ENCODE measurements at regions not wholly inside any gene's neighbourhood (a gene's known extent, or its start where the extent isn't known, plus 50 kb on each side); places are given as distances from the start of the nearest gene placed in this dataset.
"Not testable (repeated sequence)": the region's sequence is repeated elsewhere in the genome, so short reads cannot be mapped to it uniquely, and the experiment has no call there.

DNA sequence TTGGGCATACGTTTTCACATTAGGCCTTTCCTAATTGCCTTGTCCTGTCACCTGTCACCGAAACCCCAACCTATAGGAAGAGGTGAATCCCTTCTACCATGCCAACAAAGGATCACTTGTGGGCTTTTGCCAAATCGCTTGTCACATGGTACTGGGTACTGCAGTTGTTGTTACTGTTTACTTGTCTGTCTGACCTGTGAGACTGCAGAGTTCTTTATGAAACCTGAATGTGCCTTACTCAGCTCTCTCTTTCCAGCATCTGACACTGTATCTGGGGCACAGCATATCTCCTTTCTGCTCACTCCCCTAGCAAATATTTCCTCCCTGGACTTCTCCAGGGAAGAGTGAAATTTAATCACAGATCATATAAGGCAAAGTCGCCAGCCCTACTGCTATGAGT lies 1272.4 kb downstream of the CDH8 start:
- DNase-seq: no peak

DNA sequence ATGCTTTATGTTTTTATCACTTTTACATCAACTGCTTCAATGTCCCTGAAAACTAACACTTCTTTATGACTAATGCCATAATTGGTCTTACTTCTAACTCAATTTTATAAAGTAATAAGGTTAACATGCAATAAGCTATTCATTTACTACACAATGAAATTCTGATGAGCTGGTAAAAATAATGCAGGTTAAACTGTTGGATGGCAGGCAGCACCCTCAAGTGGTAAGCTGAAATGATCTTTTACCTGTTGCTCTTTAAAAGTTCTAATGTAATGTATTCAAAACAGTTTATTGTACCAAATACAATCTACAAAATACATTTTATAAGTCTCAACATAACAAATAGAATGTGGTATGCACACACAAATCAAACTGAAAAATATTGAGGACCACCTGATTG lies 1280.3 kb downstream of the CDH8 start:
- no peak for DNase-seq

DNA sequence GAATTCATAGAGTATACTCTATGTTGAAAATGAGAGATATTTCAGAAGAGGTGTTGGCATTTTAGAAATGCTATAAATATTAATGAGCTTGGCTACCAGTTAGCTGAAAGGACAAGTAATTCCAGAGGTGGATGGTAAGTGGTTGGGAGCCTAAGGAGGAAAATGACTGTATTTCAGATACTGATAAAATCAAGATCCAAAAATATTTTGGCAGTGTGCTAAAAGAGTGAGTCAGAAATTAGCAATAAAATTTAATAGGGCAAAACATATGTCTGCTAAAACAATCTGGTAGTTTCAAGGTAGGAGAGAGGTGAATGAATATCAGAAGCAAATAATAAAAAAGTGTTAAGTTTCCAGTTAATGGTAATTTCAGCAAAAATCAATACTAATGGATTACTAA lies 1287.9 kb downstream of the CDH8 start:
- DNase-seq: no peak

DNA sequence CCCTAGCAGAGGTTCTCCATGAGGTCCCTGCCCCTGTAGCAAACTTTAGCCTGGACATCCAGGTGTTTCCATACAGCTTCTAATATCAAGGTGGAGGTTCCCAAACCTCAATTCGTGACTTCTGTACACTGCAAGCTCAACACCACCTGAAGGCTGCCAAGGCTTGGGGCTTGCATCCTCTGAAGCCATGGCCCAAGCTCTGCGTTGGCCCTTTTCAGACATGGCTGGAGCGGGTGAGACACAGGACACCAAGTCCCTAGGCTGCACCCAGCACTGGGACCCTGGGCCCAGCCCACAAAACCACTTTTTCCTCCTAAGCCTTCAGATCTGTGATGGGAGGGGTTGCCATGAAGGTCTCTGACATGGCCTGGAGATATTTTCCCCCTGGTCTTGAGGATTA lies 1292.0 kb downstream of the CDH8 start:
- no peak for DNase-seq

GRCh38 chr16:60741810-60742209 lies 1294.4 kb downstream of the CDH8 start:
- no peak for DNase-seq

- DNase-seq: no peak
Measured at GRCh38 chr16:60739737-60740683, 1296.2 kb downstream of the CDH8 start.

DNA sequence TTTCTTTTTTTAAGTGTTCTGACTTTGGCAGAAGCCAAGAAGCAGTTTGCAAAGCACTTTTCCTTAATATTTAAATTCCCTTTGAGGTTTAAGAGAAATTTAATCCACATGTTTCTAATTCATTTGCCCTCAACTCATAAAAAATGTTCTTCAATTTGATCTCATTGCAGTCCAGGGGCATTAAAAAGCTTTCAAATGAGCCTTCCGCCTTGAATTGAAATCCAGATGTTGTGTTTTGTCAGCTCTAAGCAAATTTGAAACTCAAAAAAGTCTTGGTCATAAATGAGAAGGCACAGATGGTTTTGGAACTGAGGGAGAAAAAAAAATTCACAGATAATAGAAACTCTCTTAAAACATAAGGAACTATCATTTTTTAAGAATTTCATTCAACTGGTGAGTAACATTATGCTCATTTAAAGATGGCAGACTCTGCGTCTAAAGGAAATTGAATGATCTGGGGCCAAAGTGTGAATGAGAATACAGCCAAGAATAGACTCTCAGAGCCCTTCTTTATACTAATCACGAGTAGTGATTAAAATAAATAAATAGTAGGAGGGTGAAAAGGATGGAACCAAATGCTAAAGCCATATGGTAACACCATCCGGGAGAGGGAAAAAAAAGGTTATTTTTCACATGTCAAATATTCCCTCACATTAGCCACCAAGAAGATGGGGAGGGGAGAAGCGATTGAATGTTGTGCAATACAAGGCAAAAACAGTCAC lies 1304.7 kb downstream of the CDH8 start:
- no peak for DNase-seq

DNA sequence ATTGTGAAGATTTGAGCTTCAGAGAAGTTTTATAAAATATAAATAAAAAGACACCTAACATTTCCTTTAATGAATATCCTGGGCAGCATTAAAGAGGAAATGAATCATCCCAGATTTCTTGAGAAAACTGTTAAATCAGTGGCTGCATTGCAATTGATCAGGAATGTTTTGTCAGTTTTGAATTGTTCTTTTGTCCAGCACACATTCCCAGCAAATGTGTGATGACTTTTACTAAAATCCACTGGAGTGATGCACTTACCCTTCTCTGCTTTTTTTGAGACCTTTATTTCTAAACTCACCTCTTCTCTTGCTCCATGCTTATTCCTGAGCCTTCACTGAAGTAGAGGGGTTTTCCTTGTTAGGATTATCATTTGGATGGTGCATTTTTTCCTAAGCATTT lies 1307.2 kb downstream of the CDH8 start:
- no peak for DNase-seq

DNA sequence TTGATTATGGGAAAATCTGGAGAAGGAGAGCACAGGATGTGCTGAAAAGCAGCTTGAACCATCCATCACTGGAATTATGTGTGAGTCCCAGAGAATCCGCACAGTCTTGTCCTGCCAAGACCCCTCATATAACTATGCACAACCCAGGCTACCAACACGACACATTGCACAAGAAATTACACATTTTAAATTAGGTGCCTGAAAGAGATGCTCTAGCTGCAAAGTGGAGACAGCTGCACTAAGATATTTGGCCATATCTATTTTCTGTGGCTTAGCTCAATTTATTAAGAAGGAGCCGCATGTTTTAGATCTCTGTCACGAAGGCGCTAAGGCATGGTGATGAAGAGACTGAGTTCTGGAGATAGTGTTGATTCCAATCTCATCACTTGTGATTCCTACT lies 1308.4 kb downstream of the CDH8 start:
- no peak for DNase-seq

- DNase-seq: no peak
Measured at GRCh38 chr16:60720060-60720459, 1316.2 kb downstream of the CDH8 start.

DNA sequence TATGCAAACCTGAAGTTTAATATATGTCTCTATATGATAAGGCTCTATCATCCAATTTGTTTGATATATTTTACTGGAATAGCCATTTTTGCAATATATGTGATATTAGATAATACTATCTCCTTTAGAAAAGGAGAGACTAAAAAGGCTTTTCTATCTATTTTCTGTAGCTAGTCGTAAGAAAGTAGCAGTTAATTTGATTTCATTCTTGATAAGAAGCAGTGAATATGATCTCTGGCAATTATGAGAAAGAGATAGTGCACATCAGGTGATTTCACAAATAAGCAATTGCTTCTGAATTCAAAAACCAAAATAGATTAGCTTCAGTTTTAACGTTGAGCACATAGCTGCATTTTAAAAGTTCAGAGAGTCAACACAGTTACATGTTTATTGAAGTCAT lies 1318.4 kb downstream of the CDH8 start:
- DNase-seq: no peak

GRCh38 chr16:60712144-60712543 lies 1324.1 kb downstream of the CDH8 start:
- DNase-seq: no peak

GRCh38 chr16:60704726-60705125 lies 1331.5 kb downstream of the CDH8 start:
- no peak for DNase-seq

- no peak for DNase-seq
Measured at GRCh38 chr16:60703096-60703495, 1333.1 kb downstream of the CDH8 start.

- DNase-seq: no peak
Measured at GRCh38 chr16:60686824-60687223, 1349.4 kb downstream of the CDH8 start.

DNA sequence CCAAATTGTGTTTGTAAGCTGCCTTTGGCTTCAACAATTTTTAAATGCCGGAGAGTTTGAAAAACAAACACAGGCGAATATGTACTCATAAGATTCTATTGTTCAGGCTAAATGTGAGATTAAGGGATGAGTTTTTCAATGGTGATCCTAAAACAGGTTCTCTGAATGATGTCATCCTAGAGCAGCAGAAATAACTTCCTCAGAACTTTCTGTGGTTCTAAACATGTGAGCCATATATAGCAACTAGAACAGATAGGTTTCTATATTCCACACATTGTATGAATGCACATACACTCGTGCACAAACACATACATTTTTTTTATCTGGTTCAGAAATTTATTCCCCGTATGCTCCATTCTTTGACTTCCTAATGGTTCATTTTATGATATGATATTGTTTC lies 1352.2 kb downstream of the CDH8 start:
- no peak for DNase-seq

GRCh38 chr16:60682219-60682618 lies 1354.0 kb downstream of the CDH8 start:
- no peak for DNase-seq

GRCh38 chr16:60681043-60681442 lies 1355.2 kb downstream of the CDH8 start:
- no peak for DNase-seq

GRCh38 chr16:60675022-60675421 lies 1361.2 kb downstream of the CDH8 start:
- DNase-seq: no peak

DNA sequence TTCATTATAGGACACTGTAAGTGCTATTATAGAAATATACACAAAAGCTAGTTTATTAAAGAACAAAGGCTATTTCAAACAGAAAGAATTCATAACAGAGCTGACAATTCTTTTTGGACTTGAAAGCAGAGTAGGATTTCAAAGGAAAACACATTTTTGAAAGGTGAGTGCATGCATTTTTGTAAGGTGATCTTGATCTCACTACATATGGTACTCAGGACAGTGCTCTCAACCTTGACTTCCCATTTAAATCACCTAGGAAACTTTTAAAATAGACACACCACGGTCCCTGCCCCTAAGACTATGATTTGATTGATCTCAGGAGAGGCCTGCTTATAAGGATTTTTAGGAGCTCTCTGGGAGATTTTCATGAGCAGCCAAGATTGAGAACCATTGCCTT lies 1362.0 kb downstream of the CDH8 start:
- no peak for DNase-seq

- no peak for DNase-seq
Measured at GRCh38 chr16:60655514-60656153, 1380.6 kb downstream of the CDH8 start.

DNA sequence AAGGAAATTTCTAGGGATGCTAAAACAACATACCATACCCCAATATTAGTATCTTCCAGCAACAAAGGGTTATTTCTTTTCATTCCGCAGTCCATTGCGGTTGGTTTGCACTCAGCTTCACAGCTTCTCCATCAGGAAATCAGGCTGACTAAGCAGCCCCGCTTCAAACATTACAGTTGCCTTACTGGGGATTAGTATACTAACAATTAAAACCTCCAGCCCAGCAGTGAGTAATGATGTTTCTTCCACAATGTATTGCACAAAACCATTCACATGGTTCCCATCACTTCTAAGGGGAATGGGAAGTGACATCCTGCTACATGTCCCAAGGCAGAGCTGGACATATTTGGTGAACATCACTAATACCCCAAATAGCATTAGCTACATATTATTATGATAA lies 1384.9 kb downstream of the CDH8 start:
- no peak for DNase-seq

DNA sequence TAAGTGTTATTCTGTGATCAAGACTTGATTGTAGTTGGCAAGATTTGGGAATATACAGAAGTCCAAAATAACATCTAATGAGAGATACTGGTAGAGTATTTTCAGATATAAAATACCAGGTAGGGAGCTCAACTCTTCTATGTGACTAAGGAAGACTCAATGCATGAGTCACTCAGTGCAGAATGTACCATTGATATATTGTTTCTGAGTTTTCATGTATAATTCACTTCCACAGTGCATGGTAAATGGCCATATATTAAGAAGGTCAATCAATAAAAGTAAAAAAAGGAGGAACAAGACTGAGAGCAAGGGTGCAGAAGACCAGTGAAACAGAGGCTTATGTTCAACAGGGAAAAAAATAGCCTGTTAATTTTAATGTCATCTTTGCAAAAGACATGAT lies 1387.9 kb downstream of the CDH8 start:
- DNase-seq: no peak

GRCh38 chr16:60647388-60647787 lies 1388.8 kb downstream of the CDH8 start:
- DNase-seq: not testable (repeated sequence)

Measured in RPMI8226 (cell line).